ENCODE measurements at regions not wholly inside any gene's neighbourhood (a gene's known extent, or its start where the extent isn't known, plus 50 kb on each side); places are given as distances from the start of the nearest gene placed in this dataset.

DNA sequence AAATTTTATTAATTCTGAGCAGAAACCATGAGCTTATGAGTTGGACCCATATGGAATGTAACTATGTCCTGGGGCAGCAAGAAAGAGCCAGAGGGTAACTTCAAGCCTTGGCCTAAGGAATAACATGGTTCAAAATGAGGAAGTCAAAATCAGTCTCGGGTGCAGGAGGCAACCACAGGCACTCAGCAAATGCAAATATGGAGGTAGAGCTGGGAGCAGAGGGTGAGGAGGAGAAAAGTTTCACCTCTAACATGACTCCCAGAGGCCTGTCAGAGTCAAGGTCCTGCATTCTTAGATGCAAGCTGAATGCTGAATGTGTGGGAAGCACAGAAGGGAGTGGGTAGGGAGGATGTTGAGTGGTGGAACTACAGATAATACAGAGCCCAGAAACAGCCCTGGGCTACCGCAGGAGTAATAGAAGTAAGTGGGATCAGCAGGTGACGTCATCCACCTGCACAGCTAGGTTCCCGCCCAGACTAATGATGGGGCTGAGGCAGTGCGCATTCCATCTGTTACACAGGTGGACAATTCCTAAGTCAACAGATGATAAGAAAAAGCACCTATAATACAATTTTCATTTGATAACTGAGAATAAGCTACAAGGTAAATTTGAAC lies 279.8 kb upstream of the ARRDC4 start:
- TF ChIP-seq, protein P1, sequence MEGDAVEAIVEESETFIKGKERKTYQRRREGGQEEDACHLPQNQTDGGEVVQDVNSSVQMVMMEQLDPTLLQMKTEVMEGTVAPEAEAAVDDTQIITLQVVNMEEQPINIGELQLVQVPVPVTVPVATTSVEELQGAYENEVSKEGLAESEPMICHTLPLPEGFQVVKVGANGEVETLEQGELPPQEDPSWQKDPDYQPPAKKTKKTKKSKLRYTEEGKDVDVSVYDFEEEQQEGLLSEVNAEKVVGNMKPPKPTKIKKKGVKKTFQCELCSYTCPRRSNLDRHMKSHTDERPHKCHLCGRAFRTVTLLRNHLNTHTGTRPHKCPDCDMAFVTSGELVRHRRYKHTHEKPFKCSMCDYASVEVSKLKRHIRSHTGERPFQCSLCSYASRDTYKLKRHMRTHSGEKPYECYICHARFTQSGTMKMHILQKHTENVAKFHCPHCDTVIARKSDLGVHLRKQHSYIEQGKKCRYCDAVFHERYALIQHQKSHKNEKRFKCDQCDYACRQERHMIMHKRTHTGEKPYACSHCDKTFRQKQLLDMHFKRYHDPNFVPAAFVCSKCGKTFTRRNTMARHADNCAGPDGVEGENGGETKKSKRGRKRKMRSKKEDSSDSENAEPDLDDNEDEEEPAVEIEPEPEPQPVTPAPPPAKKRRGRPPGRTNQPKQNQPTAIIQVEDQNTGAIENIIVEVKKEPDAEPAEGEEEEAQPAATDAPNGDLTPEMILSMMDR (IDR thresholded peaks at IDR 0.05) = no peak
- Histone ChIP-seq H3K36me3 (no peaks in the 10 kb centered on the region), H3K27ac (no peak overlapping the region), H3K4me3 (no peak overlapping the region), H3K4me1 (no peaks in the 10 kb centered on the region), H3K27me3 (no peaks in the 10 kb centered on the region), H3K9me3 (no peaks in the 10 kb centered on the region)
- DNase-seq (ENCODE audit: low spot score) = no peak

DNA sequence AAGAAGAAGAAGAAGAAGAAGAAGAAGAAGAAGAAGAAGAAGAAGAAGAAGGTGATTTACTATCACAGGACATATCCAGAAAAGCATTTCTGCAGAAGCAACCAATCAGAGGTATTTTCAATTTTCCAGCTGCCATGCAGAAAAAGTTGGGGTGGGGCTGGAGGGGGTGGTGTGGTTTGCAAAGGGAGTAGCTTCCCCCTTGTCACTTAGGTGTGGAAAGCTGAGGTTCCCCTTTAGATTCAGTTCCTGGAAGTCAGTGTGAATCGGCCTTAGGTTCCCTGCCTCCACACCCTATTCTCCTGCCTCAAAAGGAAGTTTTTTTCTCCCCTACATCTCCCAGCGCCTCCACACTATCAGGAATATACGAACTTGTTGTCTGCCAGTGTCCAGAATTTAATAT lies 276.7 kb upstream of the ARRDC4 start:
- Histone ChIP-seq H3K27me3 (no peaks in the 10 kb centered on the region), H3K27ac (no peak overlapping the region), H3K9me3 (no peaks in the 10 kb centered on the region), H3K4me1 (no peaks in the 10 kb centered on the region), H3K36me3 (no peaks in the 10 kb centered on the region), H3K4me3 (no peak overlapping the region)
- DNase-seq (ENCODE audit: low spot score) = no peak
- TF ChIP-seq, protein P1 (IDR thresholded peaks at IDR 0.05) = no peak

DNA sequence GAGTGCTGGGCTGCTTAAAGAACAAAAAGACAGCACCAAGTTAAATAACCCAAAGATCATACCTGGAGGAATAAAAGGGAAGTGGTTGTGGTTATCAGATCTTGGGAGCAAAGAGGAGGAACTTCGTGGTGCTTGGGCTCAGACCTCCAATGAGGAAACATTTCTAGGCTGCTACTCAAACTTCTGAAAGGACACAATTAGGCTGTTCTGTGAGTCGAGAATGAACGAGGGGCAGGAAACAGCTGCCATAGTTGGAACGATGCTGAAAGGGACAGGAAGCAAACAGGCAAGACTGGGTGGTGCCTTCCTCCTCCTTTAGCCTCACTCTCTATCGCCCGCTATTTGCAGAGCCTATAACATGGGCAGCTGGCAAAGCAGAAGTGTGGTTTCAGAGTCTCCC lies 276.3 kb upstream of the ARRDC4 start:
- Histone ChIP-seq H3K4me1 (no peaks in the 10 kb centered on the region), H3K27me3 (no peaks in the 10 kb centered on the region), H3K4me3 (no peak overlapping the region), H3K36me3 (no peaks in the 10 kb centered on the region), H3K27ac (no peak overlapping the region), H3K9me3 (no peaks in the 10 kb centered on the region)
- DNase-seq (ENCODE audit: low spot score) = no peak
- TF ChIP-seq, protein P1 (IDR thresholded peaks at IDR 0.05) = no peak

DNA sequence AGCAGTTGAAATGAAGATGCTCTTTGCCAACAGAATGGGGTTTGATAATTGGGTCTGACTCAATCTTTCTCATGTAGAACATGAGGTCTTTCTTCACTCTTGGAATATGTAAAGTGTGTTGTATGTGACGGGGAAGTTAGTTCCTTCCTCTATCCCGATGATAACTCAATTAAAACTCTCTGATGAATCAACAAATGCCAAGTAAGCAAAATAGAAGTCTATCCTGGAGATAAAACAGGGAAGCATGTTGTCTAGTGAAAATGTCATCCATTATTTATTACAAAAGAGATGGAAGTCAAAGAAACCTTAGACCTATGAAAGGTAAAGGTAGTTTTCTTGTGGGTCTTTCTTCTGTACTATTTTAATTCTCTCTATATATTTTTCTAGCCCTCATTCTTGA lies 274.2 kb upstream of the ARRDC4 start:
- Histone ChIP-seq H3K4me1 (peaks cover 0 to 5% of the 10 kb centered on the region in 2 donors), H3K9me3 (no peaks in the 10 kb centered on the region), H3K27ac (no peak overlapping the region), H3K4me3 (no peak overlapping the region), H3K27me3 (no peaks in the 10 kb centered on the region), H3K36me3 (no peaks in the 10 kb centered on the region)
- DNase-seq (ENCODE audit: low spot score) = no peak
- TF ChIP-seq, protein P1 (IDR thresholded peaks at IDR 0.05) = no peak

DNA sequence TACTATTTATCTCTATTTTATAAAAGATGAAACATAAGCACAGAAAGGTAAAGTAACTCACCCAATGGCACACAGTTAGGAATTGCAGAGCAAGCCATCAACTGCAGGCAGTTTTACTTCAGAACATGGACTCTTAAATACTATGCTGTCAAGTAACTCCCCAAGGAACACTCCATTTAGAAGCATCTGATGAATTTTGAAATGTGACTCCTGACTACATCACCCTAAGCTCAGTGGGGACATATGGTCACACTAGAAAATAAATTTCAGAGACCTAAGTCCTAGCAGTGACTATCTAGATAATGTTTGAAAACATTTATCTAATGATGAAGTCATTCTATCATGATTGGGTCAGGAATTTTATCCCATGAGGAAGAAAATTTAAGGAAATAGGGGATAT lies 272.8 kb upstream of the ARRDC4 start:
- Histone ChIP-seq H3K4me1 (peaks cover 0 to 16% of the 10 kb centered on the region in 2 donors), H3K4me3 (no peak overlapping the region), H3K27ac (no peak overlapping the region), H3K27me3 (no peaks in the 10 kb centered on the region), H3K9me3 (no peaks in the 10 kb centered on the region), H3K36me3 (no peaks in the 10 kb centered on the region)
- TF ChIP-seq, protein P1 (IDR thresholded peaks at IDR 0.05) = no peak
- no peak for DNase-seq (ENCODE audit: low spot score)

DNA sequence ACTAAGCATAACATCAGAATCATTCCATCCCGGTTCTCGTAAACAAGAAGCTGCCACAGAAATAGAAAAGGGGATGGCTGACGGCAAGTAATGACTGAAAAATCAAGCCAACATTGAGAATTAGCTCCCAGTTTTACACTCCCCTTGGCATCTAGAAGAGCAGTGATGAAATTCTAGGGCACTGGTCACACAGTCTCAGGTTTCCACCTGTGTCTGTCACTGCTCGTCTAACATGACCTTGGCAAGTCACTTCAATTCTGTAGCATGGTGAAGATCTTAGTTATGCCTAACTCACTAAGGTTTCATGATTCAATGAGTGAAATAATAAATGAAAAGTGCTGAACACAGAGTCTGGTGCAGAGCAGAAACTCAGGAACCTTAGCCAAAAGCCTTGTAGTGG lies 272.3 kb upstream of the ARRDC4 start:
- Histone ChIP-seq H3K36me3 (no peaks in the 10 kb centered on the region), H3K9me3 (no peaks in the 10 kb centered on the region), H3K4me1 (peaks cover 0 to 18% of the 10 kb centered on the region in 2 donors), H3K27ac (no peak overlapping the region), H3K4me3 (no peak overlapping the region), H3K27me3 (no peaks in the 10 kb centered on the region)
- TF ChIP-seq, protein P1 (IDR thresholded peaks at IDR 0.05) = no peak
- no peak for DNase-seq (ENCODE audit: low spot score)
